Duodenal mucosa (tissue), 2 donors: ENCODE measurements at regions not wholly inside any gene's neighbourhood (a gene's known extent, or its start where the extent isn't known, plus 50 kb on each side); places are given as distances from the start of the nearest gene placed in this dataset.

Experiments
- H3K27ac ChIP-seq: one replicate; pipeline ENCODE4 v1.7.0; 2013; ENCODE audit warnings: low read depth, low read length
- H3K27me3 ChIP-seq, 2 donors: one replicate each; pipeline ENCODE4 v1.7.0; 2013; ENCODE audit warnings: low read length in 2 of 2, control low read depth in 1 of 2; ENCODE audit not compliant: insufficient read depth in 2 of 2, control insufficient read depth in 1 of 2
- H3K36me3 ChIP-seq, 2 donors: one replicate each; pipeline ENCODE4 v1.7.0; 2013; ENCODE audit warnings: low read length in 2 of 2, control low read depth in 1 of 2; ENCODE audit not compliant: insufficient read depth in 2 of 2, control insufficient read depth in 1 of 2
- H3K4me1 ChIP-seq, 2 donors: one replicate each; pipeline ENCODE4 v1.7.0; 2013; ENCODE audit warnings: low read length in 2 of 2, control low read depth in 1 of 2; ENCODE audit not compliant: insufficient read depth in 2 of 2, control insufficient read depth in 1 of 2
- H3K4me3 ChIP-seq, 2 donors: one replicate each; pipeline ENCODE4 v1.7.0; 2013; ENCODE audit warnings: low read length in 2 of 2, low read depth in 1 of 2
- H3K9ac ChIP-seq, 2 donors: one replicate each; pipeline ENCODE4 v1.7.0; 2013; ENCODE audit warnings: low read length in 2 of 2, low read depth in 1 of 2
- H3K9me3 ChIP-seq, 2 donors: one replicate each; pipeline ENCODE4 v1.7.0; 2013; ENCODE audit warnings: low read length in 2 of 2, control low read depth in 1 of 2; ENCODE audit not compliant: control insufficient read depth in 1 of 2

DNA sequence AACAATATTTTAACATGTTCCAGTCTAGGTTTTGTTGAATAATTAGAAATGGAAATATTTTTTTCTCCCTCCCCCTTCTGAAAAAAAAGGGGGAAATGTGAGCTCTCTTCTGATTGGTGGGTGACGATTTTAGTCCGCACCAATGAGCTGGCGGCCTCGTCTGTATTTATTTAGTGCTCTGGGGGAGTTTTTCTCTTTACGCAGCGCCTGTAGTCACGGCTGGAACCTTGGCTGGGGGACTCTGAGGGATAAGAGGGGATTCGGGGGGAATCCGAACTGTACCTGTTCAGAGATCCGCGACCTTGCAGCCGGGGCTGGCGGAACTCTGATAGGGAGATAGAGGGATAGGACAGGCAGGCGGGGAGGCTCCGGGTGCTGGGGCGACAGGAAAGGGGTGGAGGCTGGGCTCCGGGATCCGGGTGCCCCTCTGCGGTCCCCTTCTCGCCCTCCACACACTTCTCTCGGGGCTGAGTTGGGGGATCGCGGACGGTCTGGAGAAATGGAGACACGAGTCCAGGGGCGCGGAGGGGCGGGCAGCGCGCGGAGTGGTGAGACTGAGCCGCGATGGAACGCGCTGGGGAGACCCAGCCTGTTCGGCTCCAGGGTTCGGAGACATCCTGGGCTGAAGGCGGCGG, 99.7 kb upstream of the HSD17B12 start:
- H3K4me1 ChIP-seq: peaks cover 4% of the 10 kb centered on the region in 2 donors
- no peak overlapping the region for H3K27ac ChIP-seq
- H3K9me3 ChIP-seq: no peaks in the 10 kb centered on the region
- H3K9ac ChIP-seq: no peak overlapping the region
- peaks cover 79 to 86% of the 10 kb centered on the region in 2 donors for H3K27me3 ChIP-seq
- H3K4me3 ChIP-seq: no peak overlapping the region
- no peaks in the 10 kb centered on the region for H3K36me3 ChIP-seq

DNA sequence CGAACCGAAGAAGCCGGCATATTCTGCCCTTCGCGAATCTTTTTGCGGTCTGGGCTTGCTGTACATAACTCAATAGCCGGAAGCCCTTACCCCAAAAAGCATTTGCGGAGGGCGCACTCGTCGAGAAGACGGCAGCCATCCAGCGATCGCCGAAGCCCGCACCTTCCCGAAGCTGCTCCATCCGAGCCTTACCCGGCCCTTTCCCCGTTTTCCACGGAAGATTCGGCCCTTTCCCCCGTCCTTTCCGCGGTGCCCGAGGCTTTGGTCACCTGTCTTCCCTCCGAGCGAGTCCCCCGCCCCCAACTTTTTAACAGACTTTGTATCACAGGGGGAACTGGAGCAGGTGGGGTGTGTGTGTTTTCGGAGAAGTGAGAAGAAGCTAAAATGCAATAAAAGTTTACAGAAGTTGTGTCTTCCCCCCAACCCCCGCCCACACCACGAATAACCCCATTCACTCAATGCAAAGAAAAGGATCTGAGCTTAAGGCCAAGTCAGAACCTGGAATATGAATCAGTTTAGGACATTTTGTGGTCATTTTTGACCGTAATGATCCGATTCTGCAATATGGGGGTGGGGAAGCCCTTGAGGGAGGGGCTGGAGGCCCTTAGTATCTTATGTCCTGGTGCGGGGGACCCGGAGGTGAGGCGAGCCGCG, 99.0 kb upstream of the HSD17B12 start:
- H3K9ac ChIP-seq: no peak overlapping the region
- no peak overlapping the region for H3K27ac ChIP-seq
- no peak overlapping the region for H3K4me3 ChIP-seq
- H3K27me3 ChIP-seq: peaks cover 73 to 84% of the 10 kb centered on the region in 2 donors
- no peaks in the 10 kb centered on the region for H3K9me3 ChIP-seq
- H3K36me3 ChIP-seq: no peaks in the 10 kb centered on the region
- H3K4me1 ChIP-seq: peaks cover 4% of the 10 kb centered on the region in 2 donors

GRCh38 chr11:43582024-43582862, 98.3 kb upstream of the HSD17B12 start:
- Histone ChIP-seq H3K27ac (no peak overlapping the region), H3K9ac (no peak overlapping the region), H3K4me1 (peaks cover 4% of the 10 kb centered on the region in 2 donors), H3K27me3 (peaks cover 65 to 76% of the 10 kb centered on the region in 2 donors), H3K9me3 (no peaks in the 10 kb centered on the region), H3K36me3 (no peaks in the 10 kb centered on the region), H3K4me3 (no peak overlapping the region)

DNA sequence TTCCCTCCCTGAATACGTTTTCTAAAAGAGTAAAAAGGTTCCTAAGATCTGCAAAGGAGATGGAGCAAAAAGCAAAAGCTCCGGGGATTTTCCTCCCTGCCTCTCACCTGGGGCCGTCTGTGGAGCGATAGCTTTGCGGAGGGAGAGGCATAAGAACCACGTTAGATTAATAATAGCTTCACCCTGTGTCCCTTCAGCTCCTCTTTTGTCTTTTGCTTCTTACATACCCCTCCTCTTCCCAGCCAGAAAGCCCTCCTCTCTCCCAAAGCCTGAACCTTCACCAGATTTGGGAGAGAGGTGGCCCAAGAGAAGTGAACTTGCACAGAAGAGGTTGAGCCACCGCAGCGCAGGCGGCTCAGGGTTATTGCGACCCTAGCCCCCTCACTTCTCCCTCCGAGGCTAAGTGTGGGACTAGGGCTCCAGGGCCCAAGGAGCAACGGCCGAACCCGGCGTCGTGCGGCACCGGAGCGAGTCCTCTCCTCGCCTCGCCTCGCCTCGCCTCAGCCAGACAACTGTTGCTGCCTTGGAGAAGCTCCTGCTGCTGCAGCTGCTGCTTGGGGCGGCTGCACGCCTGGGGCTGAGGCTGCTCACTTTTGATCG, 97.6 kb upstream of the HSD17B12 start:
- Histone ChIP-seq H3K9ac (no peak overlapping the region), H3K4me1 (peaks cover 4% of the 10 kb centered on the region in 2 donors), H3K4me3 (no peak overlapping the region), H3K27ac (no peak overlapping the region), H3K27me3 (peaks cover 58 to 69% of the 10 kb centered on the region in 2 donors), H3K36me3 (no peaks in the 10 kb centered on the region), H3K9me3 (no peaks in the 10 kb centered on the region)

GRCh38 chr11:43583548-43583947, 97.0 kb upstream of the HSD17B12 start:
- H3K27me3 ChIP-seq: peaks cover 52 to 63% of the 10 kb centered on the region in 2 donors
- no peak overlapping the region for H3K27ac ChIP-seq
- H3K4me3 ChIP-seq: no peak overlapping the region
- no peak overlapping the region for H3K9ac ChIP-seq
- H3K9me3 ChIP-seq: no peaks in the 10 kb centered on the region
- H3K4me1 ChIP-seq: peaks cover 4% of the 10 kb centered on the region in 2 donors
- H3K36me3 ChIP-seq: no peaks in the 10 kb centered on the region

- Histone ChIP-seq H3K27me3 (peaks cover 33 to 41% of the 10 kb centered on the region in 2 donors), H3K36me3 (no peaks in the 10 kb centered on the region), H3K9ac (no peak overlapping the region), H3K4me1 (no peaks in the 10 kb centered on the region), H3K4me3 (no peak overlapping the region), H3K27ac (no peak overlapping the region), H3K9me3 (no peaks in the 10 kb centered on the region)
These were observed 94.5 kb upstream of the HSD17B12 start for GRCh38 chr11:43585877-43586608.

DNA sequence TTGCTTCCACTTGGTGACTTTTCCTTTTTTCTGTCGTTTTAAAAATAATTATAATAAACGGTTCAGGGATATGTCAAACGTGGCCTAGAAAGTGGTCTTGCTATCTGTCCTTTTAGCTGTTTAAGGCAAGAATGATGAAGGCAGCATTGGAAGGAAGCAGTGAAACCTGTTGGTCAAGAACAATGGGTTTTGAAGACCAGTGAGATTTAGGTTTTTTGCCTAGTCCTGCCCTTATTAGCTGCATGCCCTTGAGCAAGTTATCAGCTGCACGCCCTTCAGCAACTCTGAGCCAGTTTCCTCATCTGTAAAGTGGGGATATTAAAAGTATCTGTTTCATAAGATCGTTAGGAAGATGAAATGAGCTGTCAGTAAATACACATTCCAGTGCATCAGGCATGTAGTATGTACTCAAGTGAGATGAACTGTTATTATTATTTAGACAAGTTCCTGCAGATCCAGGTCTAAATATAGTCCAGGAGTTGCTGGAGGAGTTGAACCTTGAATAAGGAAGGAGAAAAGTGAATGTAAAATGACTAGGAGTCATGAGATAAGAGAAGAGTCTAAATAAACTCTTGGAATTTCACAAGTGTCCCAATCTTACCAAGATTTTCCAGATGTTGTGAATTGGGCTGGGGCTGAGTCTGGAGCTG, 90.8 kb upstream of the HSD17B12 start:
- Histone ChIP-seq H3K27me3 (peaks cover 6 to 16% of the 10 kb centered on the region in 2 donors), H3K36me3 (no peaks in the 10 kb centered on the region), H3K4me1 (no peaks in the 10 kb centered on the region), H3K4me3 (no peak overlapping the region), H3K27ac (no peak overlapping the region), H3K9me3 (no peaks in the 10 kb centered on the region), H3K9ac (no peak overlapping the region)

DNA sequence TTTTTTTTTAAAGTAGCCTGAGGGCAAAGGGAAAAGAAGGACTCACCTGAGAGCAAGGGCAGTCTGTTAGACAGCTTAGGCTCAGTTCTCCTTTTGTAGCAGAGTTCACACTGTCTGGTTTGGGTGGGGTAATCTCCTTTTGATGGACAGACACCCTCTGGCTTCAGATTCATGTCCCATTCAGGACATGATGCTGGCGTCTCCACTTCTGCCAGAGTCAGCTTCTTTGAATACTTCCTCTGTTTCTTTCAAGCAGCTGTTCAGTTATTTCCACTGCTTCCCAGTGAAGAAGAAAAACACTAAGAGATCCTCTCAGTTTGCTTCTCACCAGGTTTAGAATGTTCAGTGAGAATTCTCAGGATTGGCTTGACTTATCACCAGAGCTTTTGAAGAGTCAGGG, 79.0 kb upstream of the HSD17B12 start:
- H3K9me3 ChIP-seq: no peaks in the 10 kb centered on the region
- H3K9ac ChIP-seq: no peak overlapping the region
- no peak overlapping the region for H3K27ac ChIP-seq
- H3K27me3 ChIP-seq: peaks cover 0 to under 1% of the 10 kb centered on the region in 2 donors
- no peaks in the 10 kb centered on the region for H3K36me3 ChIP-seq
- no peak overlapping the region for H3K4me3 ChIP-seq
- no peaks in the 10 kb centered on the region for H3K4me1 ChIP-seq

- no peaks in the 10 kb centered on the region for H3K4me1 ChIP-seq
- H3K9me3 ChIP-seq: no peaks in the 10 kb centered on the region
- H3K36me3 ChIP-seq: no peaks in the 10 kb centered on the region
- peaks cover 0 to 4% of the 10 kb centered on the region in 2 donors for H3K27me3 ChIP-seq
- H3K27ac ChIP-seq: no peak overlapping the region
- no peak overlapping the region for H3K9ac ChIP-seq
- H3K4me3 ChIP-seq: no peak overlapping the region
These were observed 77.9 kb upstream of the HSD17B12 start for GRCh38 chr11:43602670-43603069.
